H1 (cell line): ENCODE measurements at regions not wholly inside any gene's neighbourhood (a gene's known extent, or its start where the extent isn't known, plus 50 kb on each side); places are given as distances from the start of the nearest gene placed in this dataset.

ENCODE experiments used
- CTCF ChIA-PET: fragments of 300-600 bp; sonication (Branson Sonifier 250); formaldehyde crosslinking; loops from one replicate; lab custom pipeline; 2021; ENCODE audit not compliant: partially characterized antibody; lab: Charles Lee
- POLR2A ChIA-PET: fragments of 300-600 bp; sonication (Branson Sonifier 250); formaldehyde crosslinking; loops from one replicate; lab custom pipeline; 2021; ENCODE audit warnings: inconsistent platforms; ENCODE audit not compliant: partially characterized antibody; lab: Charles Lee
- DNase-seq, 2 experiments: peaks; one replicate each; pipeline versions ENCODE4 v3.0.0 to v3.0.0-alpha.2; 2010 to 2022; ENCODE audit warnings: low spot score in 2 of 2, low read depth in 1 of 2, mixed read lengths in 1 of 2
- FAIRE-seq: peaks from 2 replicates; lab custom pipeline; 2011; peaks lifted over from hg19 to GRCh38; lab: Jason Lieb, UNC
- H2AFZ ChIP-seq: 2 replicates; pipeline ENCODE4 v1.8.1; 2012; ENCODE audit warnings: low read length, inconsistent platforms
- H2AK5ac ChIP-seq: 2 replicates; pipeline ENCODE4 v1.6.1; 2013; ENCODE audit warnings: low read depth, low read length
- H2BK120ac ChIP-seq: replicated peaks from 2 replicates; pipeline ENCODE3; 2013; ENCODE audit warnings: low read depth, low read length, inconsistent platforms
- H2BK12ac ChIP-seq: 2 replicates; pipeline ENCODE4 v1.6.1; 2013; ENCODE audit warnings: low read depth, low read length
- H2BK15ac ChIP-seq: 2 replicates; pipeline ENCODE4 v1.6.1; 2013; ENCODE audit warnings: low read length
- H2BK20ac ChIP-seq: 2 replicates; pipeline ENCODE4 v1.6.1; 2013; ENCODE audit warnings: low read length
- H2BK5ac ChIP-seq: 2 replicates; pipeline ENCODE4 v1.6.1; 2013; ENCODE audit warnings: low read depth, low read length
- H3K14ac ChIP-seq: 2 replicates; pipeline ENCODE4 v1.6.1; 2013; ENCODE audit warnings: inconsistent platforms; ENCODE audit not compliant: insufficient read length
- H3K18ac ChIP-seq: 2 replicates; pipeline ENCODE4 v1.6.1; 2013; ENCODE audit warnings: low read length; ENCODE audit errors: extremely low read depth
- H3K23ac ChIP-seq: 2 replicates; pipeline ENCODE4 v1.6.1; 2013; ENCODE audit warnings: inconsistent platforms; ENCODE audit not compliant: insufficient read length
- H3K23me2 ChIP-seq: 2 replicates; pipeline ENCODE4 v1.6.1; 2013; ENCODE audit warnings: low read depth, low read length
- H3K27ac ChIP-seq: 2 replicates; pipeline ENCODE4 v1.6.1; 2011; ENCODE audit warnings: low read depth, low read length, inconsistent platforms
- H3K27me3 ChIP-seq, 4 experiments: replicated peaks in 1 of 4; 1 replicate in 1 of 4; 2 replicates in 3 of 4; pipeline versions ENCODE4 v1.6.1 to v1.8.1; 2011 to 2013; ENCODE audit warnings: low read length in 3 of 4, mild to moderate bottlenecking in 3 of 4, inconsistent platforms in 2 of 4, mixed read lengths in 2 of 4, moderate library complexity in 1 of 4; ENCODE audit not compliant: control insufficient read depth in 3 of 4, insufficient read depth in 3 of 4; ENCODE audit errors: extremely low read depth in 1 of 4
- H3K36me3 ChIP-seq, 4 experiments: 2 replicates each; pipeline versions ENCODE4 v1.6.1 to v1.8.1; 2011 to 2013; ENCODE audit warnings: mild to moderate bottlenecking in 4 of 4, low read length in 3 of 4, moderate library complexity in 2 of 4, control low read depth in 1 of 4, inconsistent platforms in 1 of 4; ENCODE audit not compliant: insufficient read depth in 4 of 4, control insufficient read depth in 2 of 4
- H3K4ac ChIP-seq: replicated peaks from 2 replicates; pipeline ENCODE3; 2013; ENCODE audit warnings: low read length, low read depth, mixed read lengths, inconsistent platforms; ENCODE audit not compliant: insufficient read length
- H3K4me1 ChIP-seq, 4 experiments: replicated peaks in 1 of 4; 1 replicate in 1 of 4; 2 replicates in 3 of 4; pipeline versions ENCODE4 v1.6.1 to v1.8.1; 2011 to 2013; ENCODE audit warnings: low read length in 3 of 4, inconsistent platforms in 2 of 4, mixed read lengths in 1 of 4; ENCODE audit not compliant: insufficient read depth in 4 of 4, control insufficient read depth in 3 of 4
- H3K4me2 ChIP-seq, 2 experiments: 2 replicates each; pipeline versions ENCODE4 v1.6.1 to v1.8.1; 2011 to 2013; ENCODE audit warnings: low read depth in 2 of 2, low read length in 2 of 2, control low read depth in 1 of 2, inconsistent platforms in 1 of 2, mild to moderate bottlenecking in 1 of 2; ENCODE audit not compliant: insufficient read depth in 1 of 2
- H3K4me3 ChIP-seq, 4 experiments: fragments of 200-600, 300-600 bp in 1 of 4; sonication (generic), shearing (Covaris generic), sonication (Bioruptor Twin) in 1 of 4; 2 replicates each; pipeline versions ENCODE4 v1.5.1 to v1.8.1; 2011 to 2016; ENCODE audit warnings: low read length in 4 of 4, low read depth in 3 of 4, control low read depth in 2 of 4, inconsistent platforms in 2 of 4, mild to moderate bottlenecking in 2 of 4, mixed read lengths in 1 of 4, moderate library complexity in 1 of 4; ENCODE audit not compliant: insufficient read depth in 2 of 4; ENCODE audit errors: extremely low read depth in 1 of 4
- H3K56ac ChIP-seq: replicated peaks from 2 replicates; pipeline ENCODE3; 2013; ENCODE audit warnings: low read depth, mild to moderate bottlenecking, mixed read lengths, low read length, inconsistent platforms; ENCODE audit not compliant: insufficient read length
- H3K79me1 ChIP-seq: 2 replicates; pipeline ENCODE4 v1.6.1; 2013; ENCODE audit warnings: low read depth, low read length, control low read depth
- H3K79me2 ChIP-seq, 2 experiments: 2 replicates each; pipeline versions ENCODE4 v1.6.1 to v1.8.1; 2012 to 2013; ENCODE audit warnings: low read length in 2 of 2, mild to moderate bottlenecking in 2 of 2, inconsistent platforms in 1 of 2; ENCODE audit not compliant: insufficient read depth in 2 of 2, control insufficient read depth in 1 of 2
- H3K9ac ChIP-seq, 4 experiments: replicated peaks in 1 of 4; 1 replicate in 1 of 4; 2 replicates in 3 of 4; pipeline versions ENCODE4 v1.6.1 to v1.8.1; 2011 to 2013; ENCODE audit warnings: low read depth in 3 of 4, low read length in 3 of 4, control low read depth in 2 of 4, mild to moderate bottlenecking in 2 of 4, moderate library complexity in 2 of 4, inconsistent platforms in 1 of 4; ENCODE audit errors: extremely low read depth in 1 of 4
- H3K9me3 ChIP-seq, 2 experiments: 2 replicates each; pipeline versions ENCODE4 v1.6.1 to v1.8.1; 2012 to 2013; ENCODE audit warnings: mild to moderate bottlenecking in 2 of 2, moderate library complexity in 2 of 2, control low read depth in 1 of 2, inconsistent platforms in 1 of 2, low read depth in 1 of 2, low read length in 1 of 2, mixed read lengths in 1 of 2; ENCODE audit not compliant: insufficient read depth in 2 of 2
- H4K20me1 ChIP-seq, 2 experiments: replicated peaks in 1 of 2; 2 replicates each; pipeline versions ENCODE3 to v1.8.1; 2011 to 2013; ENCODE audit warnings: inconsistent platforms in 2 of 2, low read length in 2 of 2, mild to moderate bottlenecking in 1 of 2; ENCODE audit not compliant: insufficient read depth in 2 of 2, control insufficient read depth in 1 of 2
- H4K5ac ChIP-seq: 2 replicates; pipeline ENCODE4 v1.6.1; 2013; ENCODE audit warnings: low read length, low read depth, mixed read lengths, inconsistent platforms; ENCODE audit not compliant: insufficient read length
- H4K8ac ChIP-seq: 2 replicates; pipeline ENCODE4 v1.8.0; 2013; ENCODE audit warnings: mild to moderate bottlenecking, moderate library complexity, low read length, inconsistent platforms; ENCODE audit not compliant: insufficient read depth; ENCODE audit errors: extremely low read depth
- H4K91ac ChIP-seq: replicated peaks from 2 replicates; pipeline ENCODE3; 2013; ENCODE audit warnings: low read length, mixed read lengths, inconsistent platforms; ENCODE audit not compliant: insufficient read length
- CHD2 ChIP-seq: IDR thresholded peaks from 2 replicates; pipeline ENCODE4 v1.6.1; 2012; ENCODE audit warnings: low read length, improper control_type of control experiment
- FOSL1 ChIP-seq: IDR thresholded peaks from 2 replicates; pipeline ENCODE4 v1.6.1; 2011; ENCODE audit warnings: mild to moderate bottlenecking, low read depth, low read length, moderate library complexity; ENCODE audit not compliant: insufficient read depth
- WGBS, 2 experiments: shearing (Covaris generic) in 1 of 2; methylation state at CpG; one replicate each; pipeline versions ENCODE4 v1.1.6 to v1.1.7; 2013 to 2015; ENCODE audit warnings: low lambda C conversion rate in 2 of 2, mixed read lengths in 2 of 2, inconsistent platforms in 1 of 2, low coverage in 1 of 2, missing lambda C conversion rate in 1 of 2; ENCODE audit not compliant: insufficient replicate concordance in 2 of 2, insufficient coverage in 1 of 2, insufficient read length in 1 of 2; ENCODE audit errors: extremely low coverage in 1 of 2, missing lambda C conversion rate in 1 of 2; 5-methylcytosine and 5-hydroxymethylcytosine counted together

DNA sequence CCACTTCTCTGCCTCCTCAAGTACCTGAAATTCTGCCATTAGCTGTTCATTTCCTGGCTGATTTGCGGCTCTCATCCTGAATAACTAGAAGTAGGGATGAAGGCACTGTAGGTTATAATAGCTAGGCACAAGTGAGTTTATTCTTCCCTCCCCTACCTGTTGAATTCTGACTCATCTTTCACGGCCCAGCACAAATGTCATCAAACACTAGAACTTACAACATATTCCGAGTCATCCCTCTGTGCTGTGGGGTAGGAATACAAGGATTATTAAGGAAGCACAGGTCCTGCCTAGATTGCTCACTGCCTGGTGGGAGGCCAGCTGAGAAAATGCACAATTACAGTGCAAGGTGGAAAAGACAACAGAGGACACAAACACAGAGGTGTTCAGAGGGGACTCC lies 103.7 kb upstream of the ASIC2 start:
- Histone ChIP-seq H2BK5ac (no peak overlapping the region), H3K27ac (no peak overlapping the region)

More for the DNA sequence above, 103.7 kb upstream of the ASIC2 start:
- Histone ChIP-seq H3K79me2 (no peaks in the 10 kb centered on the region), H4K91ac (no peak overlapping the region), H3K4me1 (no peaks in the 10 kb centered on the region), H4K5ac (no peak overlapping the region), H4K8ac (no peak overlapping the region), H2AFZ (no peak overlapping the region), H3K18ac (no peak overlapping the region), H3K36me3 (no peaks in the 10 kb centered on the region), H3K23ac (no peak overlapping the region), H2AK5ac (no peak overlapping the region), H2BK12ac (no peak overlapping the region), H2BK120ac (no peak overlapping the region), H4K20me1 (peaks cover 0 to 1% of the 10 kb centered on the region in 2 experiments), H3K79me1 (no peaks in the 10 kb centered on the region), H3K4me3 (no peak overlapping the region), H3K9me3 (no peaks in the 10 kb centered on the region), H3K27me3 (no peaks in the 10 kb centered on the region), H3K9ac (no peak overlapping the region), H3K4ac (no peak overlapping the region), H2BK15ac (no peak overlapping the region), H3K56ac (no peak overlapping the region), H3K4me2 (no peak overlapping the region), H2BK20ac (no peak overlapping the region), H3K14ac (no peak overlapping the region), H3K23me2 (peaks cover 2% of the 10 kb centered on the region; the same call in 1 of the 2 replicates)
- TF ChIP-seq CHD2 = no peak
- no peak for TF ChIP-seq FOSL1
- DNase-seq = no peak
- WGBS, 2 experiments = 97% methylated on average over 2 of the region's 3 CpGs; no CpG with 5 or more reads in 1 of the 2 experiments
- no peak for FAIRE-seq
- ChIA-PET CTCF (interaction anchor here (0.6 kb wide), 1 partner anchor 24 kb away, joined by 3 read pairs; no protein-coding TSS in a partner anchor), POLR2A (no interaction called here)
